NCI-H524 (cell line): ENCODE measurements at regions not wholly inside any gene's neighbourhood (a gene's known extent, or its start where the extent isn't known, plus 50 kb on each side); places are given as distances from the start of the nearest gene placed in this dataset.

Experiments used
- DNase-seq, 2 experiments: peaks; one replicate each; lab custom pipeline; 2025; lab: John Stamatoyannopoulos, UW

- no peak for DNase-seq
Observed at GRCh38 chr4:179582164-179582905, 2140.1 kb upstream of the AGA start.

GRCh38 chr4:179583221-179583620, 2141.0 kb upstream of the AGA start:
- no peak for DNase-seq

- DNase-seq, result no peak
Observed at GRCh38 chr4:179584101-179584500, 2141.9 kb upstream of the AGA start.

GRCh38 chr4:179585761-179586160, 2143.5 kb upstream of the AGA start:
- DNase-seq, result no peak

GRCh38 chr4:179586460-179586859, 2144.2 kb upstream of the AGA start:
- DNase-seq, result no peak

- no peak for DNase-seq
Observed at GRCh38 chr4:179595671-179596410, 2153.6 kb upstream of the AGA start.

- DNase-seq, result no peak
Observed at GRCh38 chr4:179596621-179597020, 2154.4 kb upstream of the AGA start.

GRCh38 chr4:179597301-179597700, 2155.1 kb upstream of the AGA start:
- DNase-seq, result no peak

GRCh38 chr4:179601671-179602070, 2159.4 kb upstream of the AGA start:
- DNase-seq, result no peak

- DNase-seq, result no peak
Observed at GRCh38 chr4:179605196-179605595, 2163.0 kb upstream of the AGA start.

- DNase-seq, result no peak
Observed at GRCh38 chr4:179607003-179607402, 2164.8 kb upstream of the AGA start.

GRCh38 chr4:179615704-179616103, 2173.5 kb upstream of the AGA start:
- no peak for DNase-seq

GRCh38 chr4:179618966-179619365, 2176.7 kb upstream of the AGA start:
- no peak for DNase-seq

GRCh38 chr4:179624768-179625181, 2182.5 kb upstream of the AGA start:
- no peak for DNase-seq

- DNase-seq, result no peak
Observed at GRCh38 chr4:179625406-179625805, 2183.2 kb upstream of the AGA start.

GRCh38 chr4:179626687-179627086, 2184.4 kb upstream of the AGA start:
- no peak for DNase-seq

- no peak for DNase-seq
Observed at GRCh38 chr4:179631321-179631720, 2189.1 kb upstream of the AGA start.

GRCh38 chr4:179634862-179635261, 2192.6 kb upstream of the AGA start:
- no peak for DNase-seq

GRCh38 chr4:179662522-179662921, 2220.3 kb upstream of the AGA start:
- DNase-seq, result no peak

- no peak for DNase-seq
Observed at GRCh38 chr4:179663641-179664429, 2221.6 kb upstream of the AGA start.

- no peak for DNase-seq
Observed at GRCh38 chr4:179664430-179665027, 2222.3 kb upstream of the AGA start.

GRCh38 chr4:179666226-179666625, 2224.0 kb upstream of the AGA start:
- DNase-seq, result no peak
